ENCODE measurements at regions not wholly inside any gene's neighbourhood (a gene's known extent, or its start where the extent isn't known, plus 50 kb on each side); places are given as distances from the start of the nearest gene placed in this dataset.
A peak's percentile ranks its signal among the peaks of the same experiment; 100 is the strongest.

DNA sequence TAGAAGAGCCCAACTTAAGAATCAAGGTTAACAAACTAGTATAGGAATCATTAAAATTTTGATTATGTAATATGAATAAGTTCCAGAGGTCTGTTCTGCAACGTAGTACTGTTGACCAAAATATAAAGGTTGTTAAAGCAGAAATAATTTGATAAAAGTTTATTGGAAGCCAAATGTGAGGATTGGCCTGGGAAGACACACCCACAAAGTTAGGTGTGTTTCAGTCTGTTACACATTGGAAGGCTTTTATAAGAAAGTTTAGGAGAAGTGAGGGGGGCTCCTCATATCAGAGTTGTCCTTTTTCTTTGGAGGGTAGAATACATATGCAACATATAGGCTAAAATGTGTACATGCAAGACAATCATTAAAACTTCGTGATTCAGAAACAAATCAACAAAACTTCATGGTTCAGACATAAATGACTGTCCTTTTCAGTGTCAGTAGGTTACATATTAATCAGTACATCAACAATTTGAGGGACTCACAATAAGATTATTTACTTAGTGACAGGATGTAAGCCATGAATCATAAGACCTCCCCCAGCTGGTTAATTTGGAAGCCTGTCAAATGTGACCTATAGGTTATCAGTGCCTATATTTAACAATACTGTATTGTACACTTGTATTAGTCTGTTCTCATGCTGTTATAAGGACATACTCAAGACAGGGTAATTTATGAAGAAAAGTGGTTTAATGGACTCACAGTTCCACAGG lies 245.0 kb upstream of the B3GALT2 start:
- DNase-seq (ENCODE audit: insufficient read length, low spot score) (no peak), FAIRE-seq (no peak)

DNA sequence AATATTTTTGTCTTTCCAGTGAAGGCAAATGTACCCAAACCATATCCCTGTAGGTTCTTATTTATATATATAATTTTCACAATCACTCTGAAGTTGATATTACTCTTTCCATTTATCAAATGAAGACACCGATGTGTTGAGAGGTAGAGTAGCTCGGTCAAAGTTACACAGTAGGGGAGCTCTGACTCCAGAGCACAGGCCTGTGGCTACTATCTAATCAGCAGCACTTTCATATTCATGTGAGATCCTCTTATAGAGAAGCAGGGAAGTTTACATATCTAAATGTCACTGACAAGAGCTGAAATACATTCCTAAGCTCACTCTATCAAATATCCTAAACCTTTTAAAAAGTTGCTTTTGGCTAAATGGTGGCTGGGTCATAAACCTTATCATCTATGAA lies 241.1 kb upstream of the B3GALT2 start:
- FAIRE-seq = no peak

DNA sequence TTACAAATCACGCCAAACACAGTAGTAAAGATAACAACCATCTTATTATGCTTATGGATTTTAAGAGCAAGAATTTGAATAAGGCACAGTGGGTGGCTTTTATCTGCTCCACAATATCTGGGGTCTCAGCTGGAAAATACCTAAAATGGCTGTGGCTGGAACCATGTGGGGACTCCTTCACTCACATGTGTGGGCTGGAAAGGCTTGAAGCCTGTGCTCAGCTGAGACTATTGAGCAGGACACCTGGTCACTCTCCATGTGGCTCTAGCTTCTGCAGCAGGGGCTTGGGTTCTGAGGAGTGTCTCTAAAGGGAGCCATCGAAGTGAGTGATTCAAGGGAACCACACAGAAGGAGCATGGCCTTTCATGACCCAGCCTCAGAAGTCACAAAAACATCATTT lies 239.6 kb upstream of the B3GALT2 start:
- FAIRE-seq (no peak), DNase-seq (ENCODE audit: insufficient read length, low spot score) (no peak)

More for the DNA sequence above, 241.1 kb upstream of the B3GALT2 start:
- no peak for DNase-seq (ENCODE audit: insufficient read length, low spot score)

DNA sequence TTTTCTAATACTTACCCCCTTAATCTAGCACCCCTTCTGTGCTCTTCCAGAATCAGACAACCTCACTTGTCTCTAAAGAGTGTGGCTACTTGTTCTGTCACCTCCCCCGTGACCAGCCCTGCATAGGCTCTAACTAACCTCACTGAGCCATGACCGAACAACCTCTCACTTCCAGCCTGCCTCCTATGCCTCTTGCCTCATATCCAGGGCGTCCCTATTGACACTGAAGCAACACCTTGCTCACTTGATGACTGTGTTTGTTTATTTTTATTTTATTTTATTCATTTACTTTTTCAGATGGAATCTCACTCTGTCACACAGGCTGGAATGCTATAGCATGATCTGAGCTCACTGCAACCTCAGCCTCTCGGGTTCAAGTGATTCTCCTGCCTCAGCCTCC lies 235.1 kb upstream of the B3GALT2 start:
- DNase-seq (ENCODE audit: insufficient read length, low spot score) (no peak), FAIRE-seq (no peak)

DNA sequence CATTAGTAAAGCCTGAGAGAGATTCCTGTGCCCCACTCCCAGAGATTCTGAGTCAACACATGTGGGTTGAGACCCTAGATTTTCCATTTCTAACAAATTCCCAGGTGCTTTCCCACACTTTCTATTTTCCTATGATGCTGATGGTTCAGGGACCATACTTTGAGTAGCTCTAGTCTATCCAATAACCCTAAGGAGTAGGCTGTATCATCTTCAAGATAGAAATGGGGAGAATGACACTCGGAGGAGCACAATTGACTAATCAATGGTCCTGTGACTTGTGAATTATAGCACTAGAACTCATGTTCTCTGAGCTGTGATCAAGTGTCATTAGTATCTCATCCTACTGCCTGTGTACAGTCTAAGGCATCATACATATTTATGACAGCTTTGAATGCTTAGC lies 232.9 kb upstream of the B3GALT2 start:
- FAIRE-seq = no peak
- DNase-seq (ENCODE audit: insufficient read length, low spot score) = no peak

DNA sequence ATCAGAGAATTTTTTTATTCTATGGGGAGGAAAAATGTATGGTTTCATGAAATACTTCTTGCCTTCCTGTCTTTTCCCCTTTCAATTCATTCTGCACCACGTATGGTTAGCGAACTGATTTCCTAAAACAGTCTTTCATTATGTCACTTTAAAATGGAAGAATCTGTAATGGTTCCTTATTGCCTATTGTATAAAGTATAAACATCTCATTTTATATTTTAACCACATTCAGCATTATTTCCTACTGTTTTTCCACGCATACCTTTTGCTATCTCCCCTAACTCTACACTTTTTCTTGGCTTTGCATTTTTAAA lies 232.3 kb upstream of the B3GALT2 start:
- DNase-seq (ENCODE audit: insufficient read length, low spot score) = no peak
- FAIRE-seq = no peak

DNA sequence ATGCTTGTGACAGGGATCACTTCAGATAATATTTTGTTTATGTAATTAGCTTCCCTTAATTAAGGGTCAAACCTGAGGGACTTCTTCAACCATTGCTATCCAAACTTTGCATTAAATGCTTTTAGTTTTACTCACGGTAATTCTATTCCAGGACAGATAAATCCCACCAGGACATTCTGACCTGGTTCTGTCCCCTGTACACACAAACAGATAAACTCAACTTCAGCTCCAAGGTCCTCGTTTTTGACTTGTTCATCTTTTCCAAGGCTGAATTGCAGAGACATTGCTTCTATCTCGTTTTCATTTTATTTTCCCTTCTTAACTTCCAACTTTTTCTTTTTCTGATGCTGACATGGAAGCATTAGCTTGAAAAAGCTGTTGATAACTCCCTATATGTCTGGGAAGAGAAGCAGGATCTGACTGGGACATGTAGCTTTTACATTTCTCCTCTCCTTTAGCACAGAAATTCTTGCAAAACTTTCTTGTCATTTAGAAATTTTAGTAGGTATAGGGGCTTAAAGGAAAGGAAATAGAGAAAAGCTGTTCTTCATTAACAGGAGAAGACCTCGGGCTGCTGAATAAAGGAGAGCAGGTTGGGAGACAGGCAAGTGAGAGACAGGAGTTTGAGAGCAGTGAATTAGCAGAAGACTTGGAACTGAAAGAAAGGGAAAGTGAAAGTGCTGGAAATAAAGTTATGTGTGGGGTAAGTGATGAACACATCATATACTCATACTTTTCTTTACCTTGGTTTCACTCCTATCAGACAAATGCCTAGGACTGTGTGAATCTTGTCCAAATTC lies 231.7 kb upstream of the B3GALT2 start:
- no peak for DNase-seq (ENCODE audit: insufficient read length, low spot score)
- FAIRE-seq = no peak

DNA sequence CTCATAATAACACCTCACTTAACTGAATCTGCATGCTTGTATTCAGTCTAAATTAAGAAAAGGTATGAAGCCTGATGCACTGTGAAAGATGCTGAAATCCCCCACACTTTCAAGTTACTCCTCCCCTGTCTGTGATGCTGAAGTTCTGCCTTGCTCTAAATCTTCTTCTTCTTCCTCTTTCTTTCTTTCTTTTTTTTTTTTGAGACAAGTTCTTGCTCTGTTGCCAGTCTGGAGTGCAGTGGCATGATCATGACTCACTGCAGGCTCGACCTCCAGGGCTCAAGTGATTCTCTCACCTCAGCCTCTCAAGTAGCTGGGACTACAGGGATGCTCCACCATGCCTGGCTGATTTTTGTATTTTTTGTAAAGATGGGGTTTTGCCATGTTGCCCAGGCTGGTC lies 231.0 kb upstream of the B3GALT2 start:
- no peak for DNase-seq (ENCODE audit: insufficient read length, low spot score)
- no peak for FAIRE-seq

DNA sequence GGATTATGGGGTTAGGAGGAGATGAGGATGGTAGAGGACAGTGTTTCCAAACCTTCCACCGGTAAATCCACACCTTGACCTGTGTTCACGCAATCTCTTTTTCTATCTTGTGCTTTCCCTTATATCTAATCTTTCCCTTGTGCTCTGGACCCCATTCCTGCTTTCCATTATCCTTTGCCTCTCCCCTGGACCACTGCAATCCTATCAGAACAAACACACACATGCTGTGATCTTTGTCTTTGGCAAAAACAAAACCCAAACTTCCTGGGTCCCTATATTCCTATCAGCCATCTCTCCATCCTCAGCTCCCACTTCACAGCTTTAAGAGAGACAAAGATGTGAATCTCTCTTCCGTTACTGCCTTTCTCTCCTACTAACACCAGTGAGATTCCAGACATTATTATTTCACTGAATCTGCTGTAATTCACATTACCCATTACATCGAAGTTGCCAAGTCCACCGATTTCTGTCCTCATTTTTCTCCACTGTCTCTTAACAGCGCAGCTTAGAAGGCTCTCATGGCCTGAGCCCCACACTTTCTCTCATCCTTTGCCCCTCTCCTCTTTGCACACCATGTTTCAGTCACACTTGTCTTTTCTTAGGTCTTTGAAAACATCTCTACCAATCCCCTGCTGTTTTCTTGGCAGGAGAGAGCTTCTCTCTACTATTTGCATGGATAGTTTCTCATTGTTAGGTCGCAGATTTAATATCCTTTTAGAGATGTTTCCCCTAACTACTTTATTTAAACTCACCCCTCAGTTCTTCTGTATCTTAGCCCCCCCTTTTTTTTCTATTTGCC lies 230.0 kb upstream of the B3GALT2 start:
- no peak for DNase-seq (ENCODE audit: insufficient read length, low spot score)
- no peak for FAIRE-seq

DNA sequence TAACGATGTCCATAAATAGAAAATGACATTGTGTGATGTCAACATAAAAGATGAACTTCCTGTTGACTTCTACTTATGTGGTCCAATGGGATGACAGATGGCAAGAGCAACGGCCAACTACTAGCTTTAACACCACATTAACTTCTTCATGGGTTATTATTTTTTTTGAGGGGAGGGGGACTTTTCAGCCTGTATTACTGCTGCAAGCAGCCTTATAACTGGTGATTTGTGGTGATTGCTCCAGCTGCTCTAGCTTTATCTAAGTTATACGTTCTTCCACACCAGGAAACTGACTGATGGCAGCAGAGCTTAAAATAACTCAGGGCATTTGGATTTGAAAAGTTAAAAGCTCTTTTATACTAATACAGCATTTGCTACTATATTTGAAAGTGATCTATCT lies 228.8 kb upstream of the B3GALT2 start:
- DNase-seq (ENCODE audit: insufficient read length, low spot score) = no peak
- no peak for FAIRE-seq

DNA sequence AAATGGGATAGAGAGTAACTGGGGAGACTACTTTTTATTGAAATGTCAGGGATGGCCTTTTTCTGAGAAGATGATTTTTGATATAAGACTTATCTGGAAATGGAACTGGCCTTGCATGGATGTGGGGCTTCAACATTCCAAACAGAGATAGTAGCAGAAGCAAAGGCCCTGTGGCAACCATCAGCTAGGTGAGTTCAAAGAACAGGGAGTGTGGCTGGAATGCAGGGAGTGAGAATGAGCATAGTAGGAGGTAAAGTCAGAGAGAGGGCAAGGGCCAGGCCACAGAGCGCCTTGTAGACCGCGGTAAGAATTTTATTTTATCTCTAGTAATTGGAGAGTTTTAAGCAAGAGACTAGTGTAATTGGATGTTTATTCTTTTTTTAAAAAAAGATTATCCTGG lies 227.0 kb upstream of the B3GALT2 start:
- no peak for DNase-seq (ENCODE audit: insufficient read length, low spot score)
- FAIRE-seq = no peak

DNA sequence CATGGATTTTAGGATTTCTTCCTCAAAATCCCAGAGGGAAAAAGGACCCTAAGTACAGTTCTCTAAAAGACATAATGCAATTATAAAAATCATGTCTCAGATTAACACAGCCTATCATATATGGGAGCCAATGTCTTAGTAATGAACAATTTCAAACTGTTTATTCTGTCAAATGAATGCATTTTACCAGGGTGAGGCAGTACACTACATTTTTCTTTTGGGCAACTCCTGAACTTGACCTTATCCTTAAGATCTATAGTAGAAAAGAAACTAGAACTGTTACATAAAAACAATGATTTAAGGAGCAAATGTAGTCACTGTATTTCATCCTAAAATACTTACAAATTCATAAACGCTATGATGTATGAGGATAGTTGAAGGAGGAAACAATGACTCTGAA lies 226.3 kb upstream of the B3GALT2 start:
- no peak for FAIRE-seq
- no peak for DNase-seq (ENCODE audit: insufficient read length, low spot score)

DNA sequence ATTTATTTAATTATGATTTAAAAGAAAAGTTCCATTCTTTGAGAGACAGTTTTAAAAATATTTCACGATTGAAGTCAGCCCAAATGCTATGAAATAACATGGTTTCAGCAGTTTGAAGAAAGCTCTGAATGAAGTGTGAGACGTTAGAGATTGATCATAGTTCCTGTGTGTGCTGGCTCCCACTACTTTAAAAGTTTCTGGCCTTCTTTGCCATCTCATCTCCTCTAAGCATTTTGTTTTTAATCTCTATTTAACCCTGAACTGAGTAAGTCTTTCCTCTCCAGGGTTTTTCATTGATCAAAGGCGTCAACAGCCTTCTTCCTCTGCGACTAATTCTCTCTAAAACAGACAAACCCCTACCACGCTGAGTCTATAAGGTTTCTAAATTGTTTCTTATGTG lies 225.3 kb upstream of the B3GALT2 start:
- FAIRE-seq (no peak), DNase-seq (ENCODE audit: insufficient read length, low spot score) (no peak)

DNA sequence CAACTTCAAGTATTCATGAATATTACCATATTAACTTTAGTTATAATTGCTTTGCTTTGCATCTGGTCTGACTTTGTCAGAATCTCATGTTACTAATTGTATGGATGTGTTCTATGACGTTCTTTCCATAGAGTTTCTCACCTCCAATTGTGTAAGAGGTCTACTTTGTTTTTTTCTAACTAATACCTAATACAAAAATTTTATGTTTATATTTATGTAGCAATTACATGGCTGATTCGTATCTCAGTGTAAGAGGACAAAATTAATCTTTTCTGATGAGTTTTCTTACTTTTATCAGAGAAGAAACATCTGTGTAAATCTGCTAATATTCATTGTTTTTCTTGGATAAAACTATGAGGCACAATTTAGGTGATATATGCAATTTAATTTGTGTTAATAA lies 224.8 kb upstream of the B3GALT2 start:
- DNase-seq (ENCODE audit: insufficient read length, low spot score) (no peak), FAIRE-seq (no peak)

DNA sequence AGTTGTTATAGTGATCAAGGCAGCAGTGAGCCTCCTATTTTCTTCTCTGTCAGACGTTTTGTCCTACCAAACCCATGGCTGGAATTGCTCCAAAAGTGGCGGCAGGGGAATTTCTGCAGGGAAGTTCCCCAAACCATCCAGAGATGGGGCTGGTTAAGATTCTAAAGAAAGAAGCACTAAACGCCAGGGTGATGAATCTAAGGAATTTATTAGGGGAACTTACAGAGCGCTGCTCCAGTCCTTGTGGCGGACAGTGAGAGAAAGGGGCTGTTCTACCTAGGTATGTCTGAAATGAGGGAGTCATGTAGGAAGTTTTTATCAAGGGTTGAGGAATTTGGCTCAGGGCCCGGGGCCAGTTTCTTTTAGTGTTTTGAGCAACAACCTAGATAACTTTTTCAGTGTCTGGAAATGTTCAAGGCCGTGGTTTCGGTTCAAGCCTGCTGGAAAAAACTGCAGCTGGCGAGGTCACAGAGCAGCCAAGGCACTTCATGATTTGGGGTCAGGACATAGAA lies 222.4 kb upstream of the B3GALT2 start:
- DNase-seq (ENCODE audit: insufficient read length, low spot score) (no peak), FAIRE-seq (no peak)

DNA sequence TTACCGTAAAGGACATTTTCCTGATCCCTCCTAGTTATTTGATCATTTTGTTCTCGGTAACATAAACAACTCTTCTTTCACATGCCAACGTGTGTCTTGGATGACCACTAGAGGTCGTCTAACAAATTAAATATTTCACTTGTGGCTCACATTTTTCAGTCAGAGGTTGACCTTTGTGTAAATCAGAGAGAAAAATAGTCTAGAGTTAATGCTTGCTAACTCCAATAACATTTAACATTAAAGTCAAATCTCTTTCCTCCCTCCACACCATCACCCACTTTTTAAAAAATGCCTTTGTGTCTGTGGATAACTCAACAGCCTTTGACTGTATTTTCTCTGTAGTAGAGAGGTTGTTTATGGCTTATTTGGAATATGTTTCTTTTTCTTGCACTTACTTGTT lies 220.5 kb upstream of the B3GALT2 start:
- peak; percentile 3 for DNase-seq (ENCODE audit: insufficient read length, low spot score)
- peak; percentile 64 for FAIRE-seq

DNA sequence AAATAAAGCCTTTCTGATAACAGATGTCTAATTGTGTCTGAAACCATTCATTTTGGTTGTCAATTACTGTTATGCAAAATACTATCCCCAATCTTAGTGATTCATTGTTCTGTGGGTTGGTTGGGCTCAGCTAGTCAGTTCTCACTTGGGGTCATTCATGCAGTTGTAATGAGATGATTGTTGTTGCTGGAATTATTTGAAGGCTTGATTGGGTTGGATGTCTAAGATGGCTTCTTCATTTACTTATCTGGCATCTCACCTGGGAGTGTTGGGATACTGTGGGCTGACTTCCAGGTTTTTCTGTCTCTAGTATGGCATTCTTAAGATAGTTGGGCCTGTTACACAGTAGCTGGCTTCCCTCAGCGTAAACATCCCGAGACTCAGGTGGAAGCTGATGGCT lies 217.8 kb upstream of the B3GALT2 start:
- DNase-seq (ENCODE audit: insufficient read length, low spot score) (no peak), FAIRE-seq (no peak)

DNA sequence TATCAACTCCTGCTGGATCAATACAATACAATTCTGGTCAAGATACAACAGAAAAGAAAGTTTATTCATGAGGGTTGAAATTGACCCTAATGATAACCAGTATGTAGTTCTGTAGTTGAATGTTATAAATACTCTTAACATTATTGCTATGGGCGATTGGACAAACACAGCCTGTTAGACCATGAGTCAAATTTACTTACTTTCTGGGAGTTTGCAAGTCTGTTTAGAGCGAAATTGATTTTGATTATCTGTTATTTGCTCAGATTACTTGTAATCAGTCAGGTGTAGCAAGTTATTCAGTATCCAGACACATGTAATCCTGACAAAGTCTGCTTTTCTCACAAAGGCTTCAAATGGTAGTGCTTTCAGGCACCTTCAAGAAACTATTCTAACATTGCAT lies 216.6 kb upstream of the B3GALT2 start:
- DNase-seq (ENCODE audit: insufficient read length, low spot score) (no peak), FAIRE-seq (no peak)

DNA sequence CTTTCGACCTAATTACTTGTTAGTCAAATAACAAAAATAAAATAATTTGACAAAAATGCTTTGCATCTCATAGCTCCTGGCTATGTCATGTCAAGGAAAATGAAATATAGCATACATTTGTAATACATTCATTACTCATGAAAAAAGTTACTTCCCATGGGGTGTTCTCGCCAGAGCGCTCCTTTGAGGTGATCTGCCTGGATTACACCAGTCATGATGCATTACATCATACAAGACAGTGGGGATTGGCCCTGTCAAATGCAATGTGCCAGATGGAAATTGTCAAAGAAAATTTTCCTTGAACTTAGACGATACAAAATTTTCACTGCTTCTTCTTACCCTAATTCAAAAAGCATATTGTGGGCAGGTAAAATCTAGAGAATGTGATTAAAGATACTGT lies 215.6 kb upstream of the B3GALT2 start:
- no peak for FAIRE-seq
- no peak for DNase-seq (ENCODE audit: insufficient read length, low spot score)

DNA sequence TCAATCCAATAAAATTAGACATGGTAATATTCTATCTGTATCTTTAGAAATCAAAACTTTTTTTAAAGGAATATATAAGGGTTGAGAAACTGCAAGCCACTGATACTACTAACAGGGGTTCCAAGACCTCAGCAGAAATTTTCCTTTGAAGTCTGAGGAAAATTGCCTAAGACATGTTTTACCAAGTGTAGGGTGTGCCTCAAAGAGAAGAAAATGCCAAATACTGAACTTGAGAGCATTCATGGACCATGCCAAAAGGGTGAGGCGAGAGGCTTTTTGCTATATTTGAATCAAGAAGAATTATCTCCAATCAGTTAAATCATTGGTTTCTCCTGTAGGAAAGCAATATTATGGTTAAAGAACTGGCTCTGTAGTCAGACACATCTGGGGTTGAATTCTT lies 207.9 kb upstream of the B3GALT2 start:
- FAIRE-seq (no peak), DNase-seq (ENCODE audit: insufficient read length, low spot score) (no peak)

DNA sequence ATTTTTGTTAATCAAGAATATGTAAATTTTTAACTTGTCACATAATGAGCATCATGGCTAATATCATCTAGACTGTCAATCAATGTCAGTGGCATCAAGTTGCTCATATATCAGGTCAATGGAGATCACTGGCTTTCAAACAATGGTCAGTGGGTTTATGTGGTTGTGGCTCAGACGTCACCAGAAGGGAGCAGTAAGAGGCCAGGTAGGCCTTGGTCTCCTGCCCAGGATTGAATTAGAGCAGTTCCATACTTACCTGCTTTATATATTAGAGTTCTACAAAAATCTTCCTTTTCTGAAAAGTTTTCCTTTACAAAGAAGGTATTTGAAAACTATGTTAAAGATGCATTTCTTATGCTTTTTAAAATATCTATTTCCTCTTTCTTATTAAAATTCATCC lies 206.3 kb upstream of the B3GALT2 start:
- no peak for DNase-seq (ENCODE audit: insufficient read length, low spot score)
- no peak for FAIRE-seq

DNA sequence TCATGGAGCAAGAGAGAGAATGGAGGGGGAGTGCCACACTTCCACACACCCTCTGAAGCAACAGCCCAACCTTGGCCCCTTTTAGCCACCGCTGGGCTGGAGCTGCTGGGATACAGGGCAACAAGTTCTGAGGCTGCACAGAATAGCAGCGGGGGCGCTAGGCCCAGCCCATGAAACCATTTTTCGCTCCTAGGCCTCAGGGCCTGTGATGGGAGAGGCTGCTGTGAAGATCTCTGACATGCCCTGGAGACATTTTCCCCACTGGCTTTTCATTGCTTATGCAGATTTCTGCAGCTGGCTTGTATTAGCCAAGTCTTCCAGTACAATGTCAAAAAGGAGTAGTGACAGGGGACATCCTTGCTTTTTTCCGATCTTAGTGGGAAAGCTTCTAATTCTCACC lies 202.3 kb upstream of the B3GALT2 start:
- DNase-seq (ENCODE audit: insufficient read length, low spot score) (no peak), FAIRE-seq (no peak)

Measured in GM19239 (cell line).